Fibroblast of the aortic adventitia (primary cell): ENCODE measurements at regions not wholly inside any gene's neighbourhood (a gene's known extent, or its start where the extent isn't known, plus 50 kb on each side); places are given as distances from the start of the nearest gene placed in this dataset.

Experiments
- DNase-seq: peaks from one replicate; pipeline ENCODE4 v3.0.0-alpha.2; 2010; ENCODE audit warnings: low read depth
- H3K4me3 ChIP-seq: 2 replicates; pipeline ENCODE4 v1.5.1; 2011; ENCODE audit warnings: low read depth, mild to moderate bottlenecking, control low read depth, low read length, moderate library complexity
- TF ChIP-seq, protein P1 (sequence below): IDR thresholded peaks from 2 replicates; pipeline ENCODE4 v1.5.1; 2011; ENCODE audit warnings: mild to moderate bottlenecking, low read length, control low read depth, inconsistent platforms; ENCODE audit not compliant: insufficient read depth

DNA sequence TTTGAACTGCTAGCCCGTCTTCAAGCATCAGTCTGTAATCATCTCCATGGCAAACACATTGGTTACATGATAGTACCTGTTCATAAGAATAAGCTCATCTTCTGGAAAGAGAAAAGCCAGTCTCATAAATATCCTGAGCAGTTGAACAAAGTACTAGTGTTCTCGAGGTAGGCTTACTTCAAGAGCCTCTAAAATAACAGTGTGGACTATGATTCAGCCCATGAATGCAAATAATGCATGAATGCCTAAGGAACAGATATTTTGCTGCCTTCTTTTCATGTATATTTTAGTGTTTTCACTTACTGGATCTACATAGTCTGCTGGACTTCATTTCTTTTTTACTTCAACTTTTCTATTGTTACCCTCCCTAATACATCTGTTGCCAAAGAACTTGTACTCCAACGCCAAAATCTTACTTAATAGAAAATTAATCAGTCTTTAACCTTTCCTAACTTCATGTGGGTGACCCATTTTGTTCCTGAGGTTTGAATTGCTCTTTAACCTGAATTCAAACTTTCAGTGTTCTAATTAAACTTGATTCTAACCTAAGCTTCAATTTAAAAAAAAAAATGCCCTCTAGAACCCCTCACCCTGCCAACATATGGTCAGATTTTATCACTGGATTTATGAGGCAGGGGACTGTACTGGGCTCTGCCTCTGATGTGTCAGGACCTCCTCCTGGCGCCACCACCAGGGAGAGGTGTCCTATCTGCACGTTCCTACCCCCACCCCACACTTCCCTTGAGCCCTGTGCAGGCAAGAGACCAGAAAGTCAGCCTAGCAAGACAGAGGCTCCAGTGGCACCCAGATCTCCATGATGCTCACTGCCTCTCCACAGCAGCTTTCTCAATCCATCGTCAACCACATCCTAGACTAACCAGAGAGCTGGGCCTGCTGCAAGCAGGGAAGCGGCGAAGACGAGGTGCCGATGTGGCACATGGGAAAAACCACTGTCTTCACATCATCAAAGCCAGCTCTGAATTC is 264.7 kb upstream of the ID2 start:
- H3K4me3 ChIP-seq: no peak overlapping the region
- no peak for DNase-seq
- TF ChIP-seq, protein P1, sequence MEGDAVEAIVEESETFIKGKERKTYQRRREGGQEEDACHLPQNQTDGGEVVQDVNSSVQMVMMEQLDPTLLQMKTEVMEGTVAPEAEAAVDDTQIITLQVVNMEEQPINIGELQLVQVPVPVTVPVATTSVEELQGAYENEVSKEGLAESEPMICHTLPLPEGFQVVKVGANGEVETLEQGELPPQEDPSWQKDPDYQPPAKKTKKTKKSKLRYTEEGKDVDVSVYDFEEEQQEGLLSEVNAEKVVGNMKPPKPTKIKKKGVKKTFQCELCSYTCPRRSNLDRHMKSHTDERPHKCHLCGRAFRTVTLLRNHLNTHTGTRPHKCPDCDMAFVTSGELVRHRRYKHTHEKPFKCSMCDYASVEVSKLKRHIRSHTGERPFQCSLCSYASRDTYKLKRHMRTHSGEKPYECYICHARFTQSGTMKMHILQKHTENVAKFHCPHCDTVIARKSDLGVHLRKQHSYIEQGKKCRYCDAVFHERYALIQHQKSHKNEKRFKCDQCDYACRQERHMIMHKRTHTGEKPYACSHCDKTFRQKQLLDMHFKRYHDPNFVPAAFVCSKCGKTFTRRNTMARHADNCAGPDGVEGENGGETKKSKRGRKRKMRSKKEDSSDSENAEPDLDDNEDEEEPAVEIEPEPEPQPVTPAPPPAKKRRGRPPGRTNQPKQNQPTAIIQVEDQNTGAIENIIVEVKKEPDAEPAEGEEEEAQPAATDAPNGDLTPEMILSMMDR: no peak

DNA sequence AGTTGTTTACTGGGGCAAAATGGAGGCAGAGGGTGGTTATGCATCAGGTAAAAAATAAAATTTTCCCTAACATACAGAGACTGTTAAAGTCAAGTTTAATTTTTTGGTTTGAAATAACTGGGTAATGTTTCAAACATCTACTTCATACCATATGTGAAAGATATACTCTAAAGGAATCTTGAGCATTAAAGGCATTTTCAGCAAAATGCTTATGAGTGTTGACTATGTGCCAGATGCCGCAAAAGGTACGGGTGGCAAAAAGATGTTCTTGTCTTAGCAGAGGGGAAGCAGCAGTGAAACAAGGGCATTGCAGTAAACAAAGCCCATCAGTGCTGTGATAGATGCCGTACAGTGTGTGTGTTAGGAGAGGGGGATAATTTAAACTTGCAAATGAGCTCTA is 263.1 kb upstream of the ID2 start:
- H3K4me3 ChIP-seq: no peak overlapping the region
- TF ChIP-seq, protein P1: no peak
- DNase-seq: no peak

DNA sequence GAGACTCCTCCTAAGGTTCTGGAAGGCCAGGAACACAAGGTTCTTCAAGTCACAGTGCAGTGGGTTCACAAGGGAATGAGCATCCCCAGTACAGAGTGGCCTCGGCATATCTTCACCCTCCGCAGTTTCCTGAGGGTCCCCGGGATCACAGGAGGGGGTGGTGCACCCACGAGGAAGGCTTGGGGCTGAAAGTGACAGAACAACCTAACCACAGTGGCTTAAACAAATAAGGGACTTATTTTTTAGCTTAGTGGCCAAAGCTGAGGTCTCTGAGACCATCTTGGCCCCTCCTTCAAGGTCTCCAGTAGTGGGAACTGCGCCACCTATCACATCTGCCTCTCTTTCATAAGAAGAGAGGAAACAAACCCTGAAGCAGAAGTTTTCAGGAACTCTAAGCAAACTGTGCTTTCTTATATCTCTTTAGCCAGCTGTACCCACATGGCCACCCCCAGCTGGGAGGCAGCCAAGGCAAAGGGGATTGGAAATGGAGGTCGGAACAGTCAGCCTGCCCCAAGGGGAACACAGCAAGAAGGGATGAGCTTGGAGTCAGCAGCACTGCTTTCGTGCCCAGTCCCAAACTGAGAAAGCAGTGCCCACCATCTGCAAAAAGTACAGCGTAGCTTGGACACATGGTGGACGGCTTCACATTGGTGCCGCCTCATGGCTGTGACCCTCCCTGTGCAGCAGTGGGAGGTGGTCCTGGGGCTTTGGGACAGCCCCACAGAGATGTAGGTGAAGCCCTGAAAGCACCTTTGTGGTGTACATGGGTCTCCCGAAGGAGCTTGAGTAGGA is 260.0 kb upstream of the ID2 start:
- no peak overlapping the region for H3K4me3 ChIP-seq
- DNase-seq: no peak
- TF ChIP-seq, protein P1: no peak

DNA sequence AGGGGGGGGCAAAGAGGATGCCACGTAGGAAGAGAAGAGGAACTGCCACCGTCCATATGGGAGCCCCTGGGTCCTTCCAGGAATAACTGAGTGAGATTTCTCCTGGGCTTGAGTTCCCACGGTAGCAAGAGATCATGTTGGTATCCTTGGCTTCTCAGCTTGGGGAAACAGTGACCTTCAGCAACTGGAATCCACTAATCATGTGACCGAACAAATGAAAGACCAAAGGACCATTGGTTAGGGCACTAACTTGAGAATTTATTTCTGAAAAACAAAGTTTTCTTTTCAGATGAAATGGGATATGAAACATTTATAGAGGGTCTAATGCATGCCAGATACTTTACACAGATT is 259.4 kb upstream of the ID2 start:
- no peak for DNase-seq
- H3K4me3 ChIP-seq: no peak overlapping the region
- TF ChIP-seq, protein P1: no peak

DNA sequence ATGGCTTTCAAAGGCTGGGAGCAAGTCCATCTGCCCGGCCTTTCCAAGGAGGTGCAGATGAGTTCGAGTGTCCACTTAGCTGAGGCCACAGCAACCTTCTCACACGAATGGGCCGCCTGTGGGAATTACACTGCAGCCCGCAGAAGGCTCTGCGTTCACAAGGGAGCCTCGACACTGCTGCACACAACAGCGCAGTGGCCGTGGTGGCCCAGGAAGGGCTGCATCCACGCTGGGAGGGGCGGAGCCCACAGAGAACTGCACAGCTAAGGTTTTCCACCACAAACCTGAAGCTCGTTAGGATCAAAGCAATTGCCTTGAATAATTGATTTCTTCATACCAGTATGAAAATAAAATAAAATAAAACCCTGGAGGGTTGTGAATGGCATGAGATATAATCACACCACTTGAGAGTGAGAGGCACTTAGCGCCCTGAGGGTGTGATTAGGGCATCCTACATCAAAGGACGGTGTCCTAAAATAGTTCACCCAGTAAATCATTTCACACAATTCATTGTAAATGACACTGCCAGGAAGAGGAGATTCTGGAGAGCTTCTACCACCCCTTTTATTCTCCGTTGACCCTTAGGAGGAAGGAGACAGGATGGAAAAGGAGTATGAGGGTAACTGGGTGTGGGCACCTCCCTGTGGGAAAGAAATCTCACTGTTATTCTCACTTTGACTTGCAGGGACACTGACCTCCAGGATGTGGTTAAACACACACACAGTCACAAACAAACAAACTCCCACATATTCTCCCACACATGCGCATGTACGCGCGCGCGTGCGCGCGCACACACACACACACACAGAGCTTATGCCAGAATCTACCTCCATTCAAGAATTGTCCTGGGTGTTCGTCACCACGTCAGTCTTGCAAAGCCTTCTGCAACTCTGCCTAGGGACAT is 256.6 kb upstream of the ID2 start:
- TF ChIP-seq, protein P1: no peak
- H3K4me3 ChIP-seq: no peak overlapping the region
- DNase-seq: no peak

DNA sequence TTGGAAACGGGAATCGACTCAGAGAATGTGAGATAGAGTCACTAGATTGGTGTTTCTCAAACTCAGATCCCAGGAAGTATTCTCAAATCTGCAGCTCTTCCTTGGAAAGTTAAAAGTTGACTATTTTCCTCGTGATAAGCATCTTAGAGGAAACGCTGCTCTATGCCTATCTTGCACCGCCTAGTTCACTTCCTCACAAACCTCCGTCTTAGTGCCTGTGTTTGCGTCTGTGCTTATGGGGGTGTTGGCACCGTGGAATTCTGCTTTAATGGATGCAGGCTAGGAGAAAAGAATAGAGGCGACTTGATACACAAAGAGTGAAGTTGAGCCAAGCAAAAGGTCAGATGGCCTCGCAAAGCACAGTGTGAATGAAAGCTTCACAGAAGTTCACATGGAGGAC is 255.3 kb upstream of the ID2 start:
- TF ChIP-seq, protein P1: no peak
- DNase-seq: no peak
- H3K4me3 ChIP-seq: no peak overlapping the region
